GM18507 (cell line): ENCODE measurements at regions not wholly inside any gene's neighbourhood (a gene's known extent, or its start where the extent isn't known, plus 50 kb on each side); places are given as distances from the start of the nearest gene placed in this dataset.
"Not testable (repeated sequence)": the region's sequence is repeated elsewhere in the genome, so short reads cannot be mapped to it uniquely, and the experiment has no call there.

ENCODE experiments used
- DNase-seq: peaks from one replicate; pipeline ENCODE4 v3.0.0; 2011; ENCODE audit warnings: low read depth; ENCODE audit not compliant: insufficient read length; ENCODE audit errors: extremely low spot score
- FAIRE-seq: peaks from 2 replicates; lab custom pipeline; 2011; peaks lifted over from hg19 to GRCh38; lab: Jason Lieb, UNC

GRCh38 chr3:191802671-191803070 lies 341.7 kb downstream of the PYDC2 start:
- no peak for DNase-seq
- no peak for FAIRE-seq

GRCh38 chr3:191804935-191805334 lies 344.0 kb downstream of the PYDC2 start:
- no peak for FAIRE-seq
- DNase-seq: no peak

- FAIRE-seq (no peak), DNase-seq (no peak)
Observed at GRCh38 chr3:191808073-191808472, 347.1 kb downstream of the PYDC2 start.

GRCh38 chr3:191809326-191809949 lies 348.5 kb downstream of the PYDC2 start:
- FAIRE-seq (no peak), DNase-seq (no peak)

DNA sequence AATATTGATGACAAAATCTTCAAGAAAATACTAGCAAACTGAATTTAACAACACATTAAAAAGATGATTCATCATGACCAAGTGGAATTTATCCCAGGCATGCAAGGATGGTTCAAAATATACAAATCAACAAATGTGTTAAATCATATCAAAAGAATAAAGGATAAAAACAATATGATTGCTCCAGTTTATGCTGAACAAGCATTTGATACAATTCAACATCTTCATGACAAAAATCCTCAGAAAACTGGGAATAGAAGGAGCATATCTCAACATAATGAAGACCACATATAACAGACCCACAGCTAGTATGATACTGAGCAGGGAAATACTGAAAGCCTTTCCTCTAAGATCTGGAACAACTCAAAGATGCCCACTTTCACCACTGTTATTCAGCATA lies 352.3 kb downstream of the PYDC2 start:
- DNase-seq (no peak), FAIRE-seq (no peak)

DNA sequence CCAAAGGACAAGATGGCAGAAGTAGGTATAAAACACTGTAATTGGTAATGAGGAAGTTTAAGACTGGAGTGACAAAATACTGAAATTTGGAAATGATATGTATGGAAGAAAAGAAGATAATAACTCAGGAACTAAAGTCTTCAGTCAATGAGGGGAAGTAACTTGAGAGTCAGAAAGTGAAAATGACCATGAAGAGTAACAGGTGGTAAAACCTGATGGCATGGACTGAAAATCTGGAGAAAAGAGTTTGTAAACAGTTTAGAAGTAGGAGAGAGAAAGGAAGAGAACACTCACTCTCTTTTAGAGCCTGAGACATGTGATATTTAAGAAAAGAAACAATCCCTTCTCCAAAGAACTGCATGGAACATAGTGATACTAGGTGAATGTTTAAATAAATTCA lies 387.9 kb downstream of the PYDC2 start:
- FAIRE-seq (no peak), DNase-seq (no peak)

DNA sequence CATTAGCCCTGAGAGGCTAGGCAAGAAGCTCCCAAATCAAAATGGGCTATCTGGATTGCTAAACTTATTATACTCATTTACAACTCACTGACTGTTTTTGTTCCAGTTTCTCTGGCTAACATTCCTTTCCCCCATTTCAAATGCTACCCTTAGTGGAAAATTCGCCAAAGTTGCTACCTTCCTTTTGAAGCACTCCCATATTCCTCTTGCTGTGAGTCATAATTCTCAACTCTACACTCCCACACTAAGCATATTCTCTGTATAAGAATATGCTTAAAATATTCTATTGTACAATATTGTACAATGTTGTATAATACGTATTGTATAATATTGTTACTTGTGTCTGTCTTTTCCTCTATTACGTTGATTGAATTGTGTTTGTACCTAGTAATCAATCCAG lies 398.6 kb downstream of the PYDC2 start:
- FAIRE-seq: no peak
- no peak for DNase-seq

DNA sequence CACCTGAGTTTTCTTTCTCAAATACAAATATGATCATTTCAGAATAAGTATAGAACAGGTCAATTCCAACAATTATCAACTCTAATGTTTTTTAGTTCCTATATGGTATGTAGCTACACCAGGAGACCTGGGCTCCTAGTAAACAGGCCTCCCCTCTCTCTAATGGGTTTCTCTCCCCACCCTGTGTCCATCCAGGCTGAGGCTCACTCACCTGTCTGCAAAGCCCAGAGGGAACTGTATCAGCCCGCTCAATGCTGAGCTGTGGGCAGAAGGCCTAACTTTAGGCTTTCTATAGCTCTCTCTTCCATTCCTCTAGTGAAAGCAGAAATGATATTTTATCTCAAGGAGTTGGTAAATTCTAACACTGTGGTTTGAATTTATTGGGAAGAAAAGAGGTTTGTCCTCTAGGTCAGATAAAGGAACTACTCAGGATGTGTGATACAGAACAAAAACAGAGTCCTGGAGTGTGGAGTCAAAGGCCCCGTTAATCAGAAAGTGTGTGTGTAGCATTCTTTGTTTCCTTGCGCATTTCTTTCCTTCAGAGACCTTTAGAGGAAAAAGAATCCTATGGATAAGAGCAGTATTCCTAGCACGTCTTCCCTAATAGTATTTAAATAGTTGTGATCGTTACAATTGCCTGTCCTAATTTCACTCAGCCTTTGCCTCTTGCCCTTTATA lies 408.9 kb downstream of the PYDC2 start:
- FAIRE-seq (no peak), DNase-seq (no peak)

DNA sequence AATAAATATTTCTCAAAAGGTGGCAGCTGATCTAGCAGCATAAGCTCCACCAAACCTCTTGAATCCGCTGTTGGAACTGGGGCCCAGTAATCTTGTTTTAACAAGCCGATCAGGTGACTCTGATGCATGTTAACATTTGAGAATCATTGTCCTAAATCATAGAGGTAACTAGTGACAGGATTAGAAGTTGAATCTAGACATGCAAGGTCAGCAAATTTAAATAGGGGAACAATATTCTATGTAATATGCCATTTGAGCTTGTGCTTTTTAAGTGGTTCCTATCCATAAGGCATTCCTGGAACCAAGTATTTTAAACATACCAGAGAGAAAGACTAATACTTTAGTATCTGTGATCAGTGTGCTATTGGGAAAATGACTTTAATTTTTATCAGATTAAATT lies 412.8 kb downstream of the PYDC2 start:
- DNase-seq (no peak), FAIRE-seq (no peak)

- DNase-seq (no peak), FAIRE-seq (no peak)
Observed at GRCh38 chr3:191882289-191882688, 421.3 kb downstream of the PYDC2 start.

DNA sequence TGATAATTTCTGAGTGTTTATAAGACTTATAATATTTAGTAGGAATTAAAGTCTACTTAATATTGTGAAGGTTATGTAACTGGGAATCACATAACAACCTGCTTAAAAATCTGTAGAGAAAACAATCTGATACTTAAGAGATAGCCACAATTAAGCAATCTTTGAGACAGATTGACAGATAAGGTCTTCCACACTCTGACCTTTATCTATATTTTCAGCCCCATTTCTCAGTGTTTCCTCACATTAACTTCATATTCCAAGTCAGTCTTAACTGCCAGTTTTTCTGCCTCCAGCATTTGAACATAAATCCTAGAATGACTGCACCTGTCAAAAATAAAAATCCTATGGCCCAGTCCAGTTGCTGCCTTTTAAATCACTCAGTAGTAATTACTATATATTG lies 423.2 kb downstream of the PYDC2 start:
- FAIRE-seq (no peak), DNase-seq (no peak)

DNA sequence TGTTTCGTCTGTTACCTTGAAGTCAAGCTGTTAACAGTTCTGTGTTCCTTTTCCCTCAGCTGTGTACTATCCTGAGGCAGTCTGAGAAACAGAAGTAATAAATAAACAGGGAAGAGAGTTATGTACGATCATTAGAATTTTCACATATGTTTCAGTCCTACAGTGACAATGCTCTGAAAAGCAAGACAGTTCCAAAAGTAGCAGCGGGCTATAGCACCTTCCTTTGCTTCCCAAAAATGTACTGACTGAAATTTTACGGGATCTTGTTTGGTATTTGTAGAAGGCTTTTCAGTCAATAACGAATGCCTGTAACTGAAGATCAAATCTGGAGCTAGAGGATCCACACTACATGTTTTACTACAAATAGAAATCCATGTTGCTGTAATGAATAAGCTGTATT lies 428.1 kb downstream of the PYDC2 start:
- DNase-seq: no peak
- FAIRE-seq: no peak

GRCh38 chr3:191889756-191890155 lies 428.8 kb downstream of the PYDC2 start:
- no peak for FAIRE-seq

GRCh38 chr3:191894406-191894805 lies 433.4 kb downstream of the PYDC2 start:
- DNase-seq: no peak
- no peak for FAIRE-seq

More at GRCh38 chr3:191889756-191890155, 428.8 kb downstream of the PYDC2 start:
- no peak for DNase-seq

- no peak for FAIRE-seq
- DNase-seq: no peak
Observed at GRCh38 chr3:191901741-191902140, 440.8 kb downstream of the PYDC2 start.

DNA sequence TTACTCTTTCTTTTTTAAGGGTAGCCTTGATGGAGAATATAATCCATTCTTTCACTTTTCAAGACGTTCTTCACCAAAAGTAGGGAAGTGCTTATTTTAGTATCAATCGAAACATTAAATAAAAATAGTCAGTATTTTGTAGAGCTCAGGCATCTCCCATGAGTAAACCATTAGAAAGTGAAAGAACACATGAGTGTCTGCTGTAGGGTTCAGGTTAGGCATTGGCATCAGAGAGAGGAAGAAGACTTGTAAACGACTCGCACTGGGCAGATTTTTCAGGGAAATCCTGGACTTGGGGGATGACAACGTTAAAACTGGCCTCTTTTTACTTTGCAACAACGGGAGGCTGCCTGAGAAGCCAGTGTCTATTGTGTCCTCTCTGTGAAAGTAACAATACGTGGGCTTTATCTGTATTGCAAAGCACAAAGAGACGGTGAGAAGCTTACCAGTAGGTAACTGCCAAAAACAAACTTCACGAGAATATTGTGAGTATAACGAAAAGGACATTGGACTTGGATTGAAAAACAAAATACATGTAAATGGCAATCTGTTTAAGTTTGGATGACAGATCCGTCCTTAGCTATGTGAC lies 451.7 kb downstream of the PYDC2 start:
- FAIRE-seq (no peak), DNase-seq (no peak)

DNA sequence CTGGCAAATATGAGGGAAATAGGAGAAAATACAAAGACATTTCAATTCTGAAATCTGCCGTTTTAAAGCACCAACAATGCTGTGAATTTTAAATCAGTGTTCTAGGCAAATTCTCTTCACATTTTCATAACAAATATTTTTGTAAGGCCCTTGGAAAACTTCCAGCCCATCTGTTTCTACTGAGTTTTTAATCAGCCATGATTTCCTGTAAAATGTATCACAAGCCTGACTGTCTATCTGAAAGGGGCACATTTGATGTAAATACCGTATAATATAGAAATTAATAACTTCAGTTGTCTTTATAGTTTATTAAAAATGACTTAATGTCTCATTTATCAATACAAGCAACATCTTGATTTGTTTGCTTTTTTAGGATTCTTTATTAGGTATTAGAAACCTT lies 454.7 kb downstream of the PYDC2 start:
- no peak for FAIRE-seq
- DNase-seq: no peak

- FAIRE-seq (no peak), DNase-seq (no peak)
Observed at GRCh38 chr3:191919491-191920026, 458.6 kb downstream of the PYDC2 start.

DNA sequence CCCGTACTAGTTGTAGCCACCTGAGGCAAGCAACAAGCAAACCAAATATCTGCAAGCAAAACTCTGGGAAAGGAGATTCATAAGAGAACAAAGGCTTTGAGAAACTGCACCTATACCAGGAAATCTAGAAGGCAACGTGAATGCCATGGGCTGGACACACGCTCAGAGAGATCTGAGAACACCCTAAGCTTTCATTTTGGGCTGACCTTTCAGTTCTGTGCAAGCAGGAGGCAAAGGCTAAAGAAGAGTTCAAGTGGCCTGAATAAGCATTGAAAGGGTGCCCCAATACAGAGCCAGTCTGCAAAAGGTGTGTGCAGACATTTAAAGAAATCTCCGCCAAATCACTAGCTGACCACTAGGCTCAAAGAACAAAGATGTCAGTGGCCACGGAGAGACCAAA lies 461.6 kb downstream of the PYDC2 start:
- no peak for FAIRE-seq
- DNase-seq: no peak

- DNase-seq, FAIRE-seq: not testable (repeated sequence)
Observed at GRCh38 chr3:191927183-191927817, 466.3 kb downstream of the PYDC2 start.
